ENCODE measurements at regions not wholly inside any gene's neighbourhood (a gene's known extent, or its start where the extent isn't known, plus 50 kb on each side); places are given as distances from the start of the nearest gene placed in this dataset.
"Not testable (repeated sequence)": the region's sequence is repeated elsewhere in the genome, so short reads cannot be mapped to it uniquely, and the experiment has no call there.

DNA sequence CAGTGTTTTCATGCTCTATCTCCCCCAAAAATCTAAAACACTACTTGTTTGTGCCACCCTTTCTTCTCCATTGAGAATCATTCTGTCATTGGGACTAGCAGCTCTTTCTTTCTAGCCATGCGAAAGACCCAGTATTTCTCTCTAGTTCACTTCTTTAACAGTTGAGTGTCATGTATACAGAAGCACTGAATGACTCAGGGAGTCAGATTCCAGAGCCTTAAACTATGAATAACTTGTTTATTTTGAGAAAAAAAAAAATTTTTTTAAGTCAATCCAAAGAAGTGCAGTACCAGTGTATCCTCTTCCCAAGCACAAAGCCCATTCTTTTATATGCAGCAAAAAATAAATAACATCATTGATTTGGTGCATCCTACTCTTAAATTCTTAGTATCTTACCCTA is 415.4 kb upstream of the GRAMD2B start:
- Mint-ChIP-seq H3K27ac (no peak overlapping the region), H3K4me3 (no peak overlapping the region), H3K36me3 (ENCODE audit: low read depth) (no peaks in the 10 kb centered on the region), H3K27me3 (ENCODE audit: low read depth) (no peaks in the 10 kb centered on the region), H3K9me3 (no peaks in the 10 kb centered on the region), H3K4me1 (ENCODE audit: low read depth) (no peaks in the 10 kb centered on the region)

- Mint-ChIP-seq H3K27ac (no peak overlapping the region), H3K27me3 (ENCODE audit: low read depth) (no peaks in the 10 kb centered on the region), H3K36me3 (ENCODE audit: low read depth) (no peaks in the 10 kb centered on the region), H3K4me1 (ENCODE audit: low read depth) (no peaks in the 10 kb centered on the region), H3K4me3 (no peak overlapping the region), H3K9me3 (no peaks in the 10 kb centered on the region)
Measured at GRCh38 chr5:126009566-126009965, 413.6 kb upstream of the GRAMD2B start.

GRCh38 chr5:126011526-126011925 is 411.7 kb upstream of the GRAMD2B start:
- not testable (repeated sequence) for H3K4me3 Mint-ChIP-seq; H3K27ac Mint-ChIP-seq; H3K4me1 Mint-ChIP-seq (ENCODE audit: low read depth); H3K27me3 Mint-ChIP-seq (ENCODE audit: low read depth); H3K36me3 Mint-ChIP-seq (ENCODE audit: low read depth); H3K9me3 Mint-ChIP-seq

- H3K36me3 Mint-ChIP-seq (ENCODE audit: low read depth): no peaks in the 10 kb centered on the region
- no peaks in the 10 kb centered on the region for H3K4me1 Mint-ChIP-seq (ENCODE audit: low read depth)
- H3K27me3 Mint-ChIP-seq (ENCODE audit: low read depth): no peaks in the 10 kb centered on the region
- no peaks in the 10 kb centered on the region for H3K9me3 Mint-ChIP-seq
- no peak overlapping the region for H3K4me3 Mint-ChIP-seq
- H3K27ac Mint-ChIP-seq: no peak overlapping the region
Measured at GRCh38 chr5:126014676-126015075, 408.5 kb upstream of the GRAMD2B start.

- H3K9me3 Mint-ChIP-seq: no peaks in the 10 kb centered on the region
- no peaks in the 10 kb centered on the region for H3K27me3 Mint-ChIP-seq (ENCODE audit: low read depth)
- no peaks in the 10 kb centered on the region for H3K36me3 Mint-ChIP-seq (ENCODE audit: low read depth)
Measured at GRCh38 chr5:126015235-126016181, 407.7 kb upstream of the GRAMD2B start.

GRCh38 chr5:126016256-126016655 is 407.0 kb upstream of the GRAMD2B start:
- H3K4me1 Mint-ChIP-seq (ENCODE audit: low read depth): no peaks in the 10 kb centered on the region
- H3K27ac Mint-ChIP-seq: no peak overlapping the region
- no peaks in the 10 kb centered on the region for H3K9me3 Mint-ChIP-seq
- no peaks in the 10 kb centered on the region for H3K27me3 Mint-ChIP-seq (ENCODE audit: low read depth)
- H3K4me3 Mint-ChIP-seq: no peak overlapping the region
- no peaks in the 10 kb centered on the region for H3K36me3 Mint-ChIP-seq (ENCODE audit: low read depth)

More at GRCh38 chr5:126015235-126016181, 407.7 kb upstream of the GRAMD2B start:
- H3K4me3 Mint-ChIP-seq: no peak overlapping the region
- H3K4me1 Mint-ChIP-seq (ENCODE audit: low read depth): no peaks in the 10 kb centered on the region
- no peak overlapping the region for H3K27ac Mint-ChIP-seq

DNA sequence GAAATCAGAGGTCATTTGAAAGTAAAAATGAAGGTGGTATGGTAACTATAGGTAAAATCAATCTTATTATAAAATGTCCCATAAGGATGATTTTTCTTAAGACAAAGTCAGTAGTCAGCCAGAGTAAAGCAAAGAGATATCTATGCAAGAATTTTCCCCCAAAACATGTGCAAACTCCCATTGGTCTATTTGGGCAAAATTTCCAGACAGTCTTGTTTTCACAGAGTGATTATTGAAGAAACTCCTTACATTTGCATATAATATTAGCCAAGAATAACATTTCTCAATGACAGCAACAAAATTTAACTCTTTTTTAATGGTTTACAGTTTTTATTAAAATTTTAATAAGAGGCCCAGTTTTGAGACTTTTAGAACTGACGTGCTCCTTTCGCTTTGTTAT is 406.1 kb upstream of the GRAMD2B start:
- no peaks in the 10 kb centered on the region for H3K4me1 Mint-ChIP-seq (ENCODE audit: low read depth)
- no peaks in the 10 kb centered on the region for H3K9me3 Mint-ChIP-seq
- no peaks in the 10 kb centered on the region for H3K36me3 Mint-ChIP-seq (ENCODE audit: low read depth)
- no peak overlapping the region for H3K27ac Mint-ChIP-seq
- H3K27me3 Mint-ChIP-seq (ENCODE audit: low read depth): no peaks in the 10 kb centered on the region
- H3K4me3 Mint-ChIP-seq: no peak overlapping the region

DNA sequence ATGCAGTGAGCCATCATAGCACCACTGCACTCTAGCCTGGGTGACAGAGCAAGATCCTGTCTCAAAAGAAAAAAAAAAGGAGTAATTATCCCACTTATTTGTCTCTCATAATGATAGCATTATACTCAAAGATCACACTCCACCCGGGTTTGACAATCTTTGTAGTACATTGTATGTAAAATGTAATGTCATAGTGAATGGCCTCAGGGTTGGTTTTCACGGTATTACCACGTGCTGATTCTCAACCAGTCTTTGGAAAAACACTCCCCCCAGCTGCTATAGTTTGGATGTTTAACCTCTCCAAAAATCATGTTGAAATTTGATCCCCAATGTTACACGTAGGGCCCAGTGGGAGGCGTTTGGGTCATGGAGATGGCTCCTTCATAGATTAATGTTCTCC is 402.4 kb upstream of the GRAMD2B start:
- Mint-ChIP-seq H3K36me3 (ENCODE audit: low read depth) (no peaks in the 10 kb centered on the region), H3K4me1 (ENCODE audit: low read depth) (no peaks in the 10 kb centered on the region), H3K9me3 (no peaks in the 10 kb centered on the region), H3K4me3 (no peak overlapping the region), H3K27me3 (ENCODE audit: low read depth) (no peaks in the 10 kb centered on the region), H3K27ac (no peak overlapping the region)

GRCh38 chr5:126023994-126024441 is 399.2 kb upstream of the GRAMD2B start:
- Mint-ChIP-seq H3K9me3 (peaks cover 15% of the 10 kb centered on the region), H3K27me3 (ENCODE audit: low read depth) (no peaks in the 10 kb centered on the region), H3K4me3 (no peak overlapping the region), H3K27ac (no peak overlapping the region), H3K36me3 (ENCODE audit: low read depth) (no peaks in the 10 kb centered on the region), H3K4me1 (ENCODE audit: low read depth) (no peaks in the 10 kb centered on the region)

DNA sequence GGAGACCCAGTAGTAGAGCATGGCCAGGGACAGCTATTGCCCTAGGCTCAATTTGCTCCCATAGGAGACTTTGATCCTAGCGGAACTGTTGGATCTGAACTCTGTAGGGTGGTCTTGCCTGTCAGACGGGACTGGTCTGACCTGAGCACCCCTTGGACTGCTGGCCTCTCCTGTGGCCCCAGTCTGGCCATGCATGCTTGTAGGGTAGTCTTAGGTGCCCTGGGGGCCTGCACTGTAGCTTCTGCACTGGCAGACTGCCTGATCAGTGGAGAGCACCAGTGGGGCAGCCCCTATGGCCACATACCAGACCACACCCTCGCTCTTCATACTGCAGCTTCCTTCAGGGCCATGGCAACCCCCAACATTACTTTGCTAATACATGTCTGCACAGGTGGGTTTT is 396.1 kb upstream of the GRAMD2B start:
- Mint-ChIP-seq H3K27ac (no peak overlapping the region), H3K9me3 (peaks cover 23% of the 10 kb centered on the region), H3K4me1 (ENCODE audit: low read depth) (no peaks in the 10 kb centered on the region), H3K27me3 (ENCODE audit: low read depth) (no peaks in the 10 kb centered on the region), H3K4me3 (no peak overlapping the region), H3K36me3 (ENCODE audit: low read depth) (no peaks in the 10 kb centered on the region)

DNA sequence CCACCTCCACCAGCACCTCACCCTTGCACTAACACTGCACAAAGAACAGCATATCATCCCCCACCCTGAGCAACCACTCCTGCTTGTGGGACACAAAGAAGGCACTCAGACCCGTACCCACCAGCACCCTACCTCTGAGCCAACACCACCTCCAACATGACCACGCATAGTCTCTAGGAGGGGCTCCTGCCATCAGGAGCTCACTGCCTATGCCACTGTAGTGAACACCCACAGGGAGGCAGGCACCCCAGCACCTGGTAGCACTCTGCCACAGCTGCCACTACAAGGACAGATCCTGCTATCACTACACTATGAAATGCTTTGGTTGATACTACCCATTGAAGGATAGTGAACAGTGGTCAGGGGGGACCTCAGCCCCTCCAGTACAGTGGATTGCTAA is 395.6 kb upstream of the GRAMD2B start:
- H3K36me3 Mint-ChIP-seq (ENCODE audit: low read depth): no peaks in the 10 kb centered on the region
- no peaks in the 10 kb centered on the region for H3K27me3 Mint-ChIP-seq (ENCODE audit: low read depth)
- peaks cover 23% of the 10 kb centered on the region for H3K9me3 Mint-ChIP-seq
- H3K4me1 Mint-ChIP-seq (ENCODE audit: low read depth): no peaks in the 10 kb centered on the region
- no peak overlapping the region for H3K4me3 Mint-ChIP-seq
- no peak overlapping the region for H3K27ac Mint-ChIP-seq

DNA sequence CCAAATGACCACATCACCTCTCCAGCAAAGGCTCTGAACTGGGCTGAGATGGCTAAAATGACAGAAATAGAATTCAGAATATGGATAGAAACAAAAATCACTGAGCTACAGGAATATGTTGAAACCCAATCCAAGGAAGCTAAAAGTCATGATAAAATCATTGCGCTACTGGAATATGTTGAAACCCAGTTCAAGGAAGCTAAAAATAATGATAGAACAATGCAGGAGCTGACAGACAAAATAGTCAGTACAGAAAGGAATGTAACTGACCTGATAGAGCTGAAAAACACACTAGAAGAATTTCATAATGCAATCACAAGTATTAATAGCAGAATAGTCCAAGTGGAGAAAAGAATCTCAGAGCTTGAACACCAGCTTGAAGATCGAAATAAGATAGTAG is 394.9 kb upstream of the GRAMD2B start:
- H3K4me1 Mint-ChIP-seq (ENCODE audit: low read depth): no peaks in the 10 kb centered on the region
- H3K27ac Mint-ChIP-seq: no peak overlapping the region
- no peaks in the 10 kb centered on the region for H3K36me3 Mint-ChIP-seq (ENCODE audit: low read depth)
- peaks cover 23% of the 10 kb centered on the region for H3K9me3 Mint-ChIP-seq
- no peaks in the 10 kb centered on the region for H3K27me3 Mint-ChIP-seq (ENCODE audit: low read depth)
- no peak overlapping the region for H3K4me3 Mint-ChIP-seq

- H3K36me3 Mint-ChIP-seq (ENCODE audit: low read depth); H3K27me3 Mint-ChIP-seq (ENCODE audit: low read depth); H3K4me3 Mint-ChIP-seq; H3K27ac Mint-ChIP-seq; H3K4me1 Mint-ChIP-seq (ENCODE audit: low read depth): not testable (repeated sequence)
- H3K9me3 Mint-ChIP-seq: peaks cover 23% of the 10 kb centered on the region
Measured at GRCh38 chr5:126029282-126029681, 393.9 kb upstream of the GRAMD2B start.

GRCh38 chr5:126030698-126031097 is 392.5 kb upstream of the GRAMD2B start:
- no peaks in the 10 kb centered on the region for H3K4me1 Mint-ChIP-seq (ENCODE audit: low read depth)
- H3K27me3 Mint-ChIP-seq (ENCODE audit: low read depth): no peaks in the 10 kb centered on the region
- peaks cover 23% of the 10 kb centered on the region for H3K9me3 Mint-ChIP-seq
- H3K27ac Mint-ChIP-seq: no peak overlapping the region
- H3K4me3 Mint-ChIP-seq: no peak overlapping the region
- no peaks in the 10 kb centered on the region for H3K36me3 Mint-ChIP-seq (ENCODE audit: low read depth)

DNA sequence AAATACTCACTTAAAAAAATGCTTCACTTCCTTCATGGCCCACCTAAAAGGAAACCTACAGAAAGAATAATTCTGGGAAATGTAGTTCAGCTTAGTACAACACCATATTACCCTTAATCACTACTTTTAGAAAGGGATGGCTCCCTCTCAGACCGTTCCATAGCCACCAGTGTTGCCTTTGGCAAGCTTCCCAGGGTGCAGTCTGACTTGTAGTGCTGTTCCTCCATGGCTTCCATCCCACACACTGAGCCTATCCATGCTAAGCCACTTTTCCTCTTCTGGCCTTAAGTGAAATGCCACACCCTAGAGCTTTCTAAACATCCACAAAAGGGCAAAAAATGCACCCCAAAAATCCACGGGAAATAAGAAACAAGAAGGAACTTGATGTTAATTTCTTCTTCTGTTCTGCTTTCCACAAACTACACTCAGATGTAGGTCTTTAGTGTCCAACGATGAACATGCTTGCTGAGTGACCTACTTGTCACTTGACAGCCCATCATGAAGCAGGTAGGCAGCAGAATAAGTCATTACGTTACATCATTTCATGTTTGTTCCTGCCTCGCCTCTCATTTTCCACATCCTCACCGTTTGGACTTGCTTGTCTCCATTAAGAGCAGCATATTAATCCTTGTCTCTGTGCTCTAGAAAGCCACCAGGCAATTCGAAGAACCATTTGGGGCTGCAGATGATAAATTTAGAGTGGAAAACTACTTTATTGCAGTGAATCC is 391.1 kb upstream of the GRAMD2B start:
- no peaks in the 10 kb centered on the region for H3K4me1 Mint-ChIP-seq (ENCODE audit: low read depth)
- no peaks in the 10 kb centered on the region for H3K36me3 Mint-ChIP-seq (ENCODE audit: low read depth)
- H3K4me3 Mint-ChIP-seq: no peak overlapping the region
- no peak overlapping the region for H3K27ac Mint-ChIP-seq
- H3K9me3 Mint-ChIP-seq: peaks cover 23% of the 10 kb centered on the region
- H3K27me3 Mint-ChIP-seq (ENCODE audit: low read depth): no peaks in the 10 kb centered on the region
